T-helper 1 cell (primary cell): ENCODE measurements at regions not wholly inside any gene's neighbourhood (a gene's known extent, or its start where the extent isn't known, plus 50 kb on each side); places are given as distances from the start of the nearest gene placed in this dataset.

Experiments used
- DNase-seq, 5 donors: peaks; one replicate each; pipeline ENCODE4 v3.0.0-alpha.2; 2012 to 2020

- no peak for DNase-seq
Observed at GRCh38 chr13:58823701-58824100, 1192.2 kb downstream of the PCDH17 start.

GRCh38 chr13:58827904-58828303 is 1196.4 kb downstream of the PCDH17 start:
- no peak for DNase-seq

GRCh38 chr13:58830841-58831240 is 1199.3 kb downstream of the PCDH17 start:
- no peak for DNase-seq

DNA sequence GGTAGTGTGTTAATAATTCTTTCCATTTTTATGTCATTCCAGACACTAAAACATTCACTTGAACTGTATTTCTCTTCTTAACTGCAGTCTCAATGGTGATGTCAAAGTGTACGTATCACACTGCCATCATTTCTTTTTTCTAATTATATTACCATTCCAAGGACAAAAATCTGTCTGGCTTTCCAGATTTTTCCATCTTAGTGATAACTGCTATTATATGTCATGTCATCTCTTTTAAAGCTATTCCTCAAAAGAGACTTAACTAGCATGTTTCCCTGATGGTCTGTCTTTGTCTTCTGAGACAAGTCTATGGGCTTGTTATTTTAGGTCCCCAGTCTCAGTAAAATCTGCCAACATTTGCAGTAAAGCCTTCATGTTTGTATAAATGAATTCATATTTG is 1207.1 kb downstream of the PCDH17 start:
- no peak for DNase-seq

DNA sequence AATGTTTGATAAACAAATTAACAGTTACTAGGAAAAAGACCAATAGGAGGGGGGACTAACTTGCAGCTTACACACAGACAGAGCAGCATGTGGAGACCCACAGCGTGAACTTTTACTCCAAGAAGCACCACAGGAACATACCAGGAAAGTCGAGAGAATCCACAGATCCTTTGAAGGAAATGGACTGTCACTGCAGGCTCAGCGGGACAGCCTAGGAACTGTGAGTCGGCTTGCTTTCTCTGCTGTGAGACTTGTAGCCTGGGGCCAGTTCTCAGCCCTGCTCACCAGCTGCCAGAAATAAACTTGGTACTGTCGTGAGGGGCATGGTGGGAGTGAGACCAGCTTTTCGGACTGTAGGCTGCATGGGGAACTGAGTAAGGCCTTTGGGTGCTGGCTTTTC is 1211.5 kb downstream of the PCDH17 start:
- DNase-seq = no peak

GRCh38 chr13:58843567-58843966 is 1212.0 kb downstream of the PCDH17 start:
- no peak for DNase-seq

DNA sequence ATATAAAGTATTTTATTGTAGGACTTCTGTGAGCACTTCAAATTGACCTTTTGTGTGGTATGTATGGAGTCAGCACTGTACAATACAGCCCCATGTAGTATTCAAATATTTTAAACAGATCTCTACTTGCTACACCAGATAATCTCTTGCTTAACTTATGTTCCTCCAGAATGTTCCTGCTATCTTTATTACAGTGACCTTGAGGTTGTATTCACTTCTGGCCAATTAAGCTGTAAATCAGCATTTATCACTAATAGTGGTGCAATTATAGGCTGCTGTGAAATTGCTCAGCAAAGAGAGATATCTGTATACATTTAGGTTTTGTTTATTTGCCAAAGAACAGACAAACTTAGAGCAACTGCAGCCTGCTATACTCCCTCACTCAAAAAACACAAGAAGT is 1218.6 kb downstream of the PCDH17 start:
- DNase-seq = no peak

GRCh38 chr13:58852076-58852475 is 1220.5 kb downstream of the PCDH17 start:
- no peak for DNase-seq

DNA sequence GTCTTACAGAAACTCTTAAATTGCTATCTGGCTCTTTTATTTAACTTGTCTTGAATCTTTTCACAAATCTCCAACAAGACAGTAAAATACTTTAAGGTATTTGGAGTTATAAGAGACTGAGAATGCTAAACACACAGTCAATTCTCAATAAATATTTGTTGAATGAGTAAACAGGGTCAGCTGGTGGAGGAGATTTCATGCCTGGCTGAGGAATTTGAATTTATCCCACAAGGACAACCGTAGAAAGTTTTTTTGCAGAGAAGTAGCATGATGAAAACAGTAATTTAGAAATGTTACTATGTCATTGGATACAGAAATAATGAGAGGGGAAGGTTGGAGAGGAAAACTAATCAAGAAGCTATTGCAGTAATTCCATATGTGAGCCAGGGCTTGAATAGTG is 1223.7 kb downstream of the PCDH17 start:
- no peak for DNase-seq

GRCh38 chr13:58858870-58859371 is 1227.4 kb downstream of the PCDH17 start:
- no peak for DNase-seq

GRCh38 chr13:58865286-58865685 is 1233.7 kb downstream of the PCDH17 start:
- no peak for DNase-seq

GRCh38 chr13:58869566-58869965 is 1238.0 kb downstream of the PCDH17 start:
- DNase-seq = no peak

- DNase-seq = no peak
Observed at GRCh38 chr13:58876473-58876872, 1244.9 kb downstream of the PCDH17 start.

DNA sequence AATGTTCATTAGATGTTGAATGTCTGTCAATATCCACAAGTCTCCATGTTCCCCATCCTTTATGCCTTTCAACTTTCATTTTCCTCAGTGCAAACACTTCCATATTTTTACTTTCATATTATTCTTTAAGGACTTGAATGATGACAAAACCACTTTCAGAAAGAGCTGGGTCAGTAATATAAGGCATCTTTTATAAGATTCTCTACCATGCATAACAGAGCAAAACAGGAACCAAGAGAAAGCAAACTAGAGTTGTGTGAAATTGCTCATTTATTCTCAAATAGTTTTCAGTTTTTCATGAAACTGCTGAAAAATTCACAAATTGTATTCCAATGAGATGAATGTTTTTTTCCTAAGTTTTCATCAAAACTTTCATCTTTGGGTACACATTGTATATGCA is 1247.6 kb downstream of the PCDH17 start:
- no peak for DNase-seq

GRCh38 chr13:58882516-58882915 is 1251.0 kb downstream of the PCDH17 start:
- DNase-seq = no peak

- no peak for DNase-seq
Observed at GRCh38 chr13:58883405-58883804, 1251.9 kb downstream of the PCDH17 start.

- no peak for DNase-seq
Observed at GRCh38 chr13:58884353-58885209, 1253.0 kb downstream of the PCDH17 start.

GRCh38 chr13:58889474-58889873 is 1257.9 kb downstream of the PCDH17 start:
- no peak for DNase-seq

DNA sequence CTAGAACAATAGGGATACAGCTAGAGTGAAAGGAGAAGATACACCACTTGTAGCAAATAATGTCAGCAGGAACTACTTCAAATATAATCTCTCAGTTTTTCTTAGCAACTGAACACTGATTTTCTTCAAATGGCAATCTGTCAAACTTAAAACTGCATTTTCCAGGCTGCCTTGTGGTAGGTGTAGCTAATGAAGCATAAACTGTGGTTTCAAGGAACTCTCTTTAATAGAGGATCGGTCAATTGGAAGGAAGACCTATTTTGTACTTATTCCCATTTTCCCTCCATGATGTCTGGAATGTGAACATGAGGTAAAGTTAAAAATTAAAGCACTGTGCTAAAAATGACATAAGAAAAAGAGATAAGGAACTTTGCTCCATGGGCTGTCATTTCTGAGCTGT is 1261.9 kb downstream of the PCDH17 start:
- DNase-seq = no peak

DNA sequence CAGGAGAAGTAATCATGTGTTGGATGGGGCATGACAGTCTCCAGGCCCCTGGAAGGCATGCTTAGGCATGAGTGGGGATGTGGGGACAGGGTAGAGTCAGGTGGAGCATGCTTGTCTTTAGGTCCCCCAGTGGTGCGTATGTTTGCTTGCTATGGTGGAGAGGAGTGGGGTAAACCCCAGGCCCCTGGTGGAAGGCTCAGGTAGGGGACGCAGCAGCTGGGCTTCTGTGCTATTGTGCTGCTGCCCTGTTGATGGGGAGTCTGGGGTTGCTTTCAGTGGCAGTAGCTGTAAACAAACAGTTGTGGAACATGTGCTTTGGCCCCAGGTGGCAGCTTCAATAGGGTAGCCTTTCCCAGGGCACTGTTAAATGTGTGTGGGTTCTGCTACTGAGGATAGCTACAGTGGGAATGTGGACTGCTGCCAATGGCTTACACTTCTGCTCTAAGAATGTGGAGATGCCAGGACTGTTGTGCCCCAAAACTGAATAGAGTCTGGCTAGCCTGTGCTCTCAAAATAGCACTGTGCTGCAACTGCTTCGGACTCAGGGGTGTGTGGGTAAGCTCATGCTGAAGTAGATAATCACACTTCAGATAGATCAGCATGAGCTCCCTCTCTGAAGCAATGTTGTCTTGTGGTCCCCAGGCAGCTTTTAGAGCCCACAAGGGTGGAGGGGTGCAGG is 1257.3 kb downstream of the DIAPH3 start:
- DNase-seq = no peak

GRCh38 chr13:58907347-58907746 is 1256.4 kb downstream of the DIAPH3 start:
- no peak for DNase-seq

- no peak for DNase-seq
Observed at GRCh38 chr13:58908019-58908679, 1255.6 kb downstream of the DIAPH3 start.

GRCh38 chr13:58919551-58919950 is 1244.2 kb downstream of the DIAPH3 start:
- DNase-seq = no peak

DNA sequence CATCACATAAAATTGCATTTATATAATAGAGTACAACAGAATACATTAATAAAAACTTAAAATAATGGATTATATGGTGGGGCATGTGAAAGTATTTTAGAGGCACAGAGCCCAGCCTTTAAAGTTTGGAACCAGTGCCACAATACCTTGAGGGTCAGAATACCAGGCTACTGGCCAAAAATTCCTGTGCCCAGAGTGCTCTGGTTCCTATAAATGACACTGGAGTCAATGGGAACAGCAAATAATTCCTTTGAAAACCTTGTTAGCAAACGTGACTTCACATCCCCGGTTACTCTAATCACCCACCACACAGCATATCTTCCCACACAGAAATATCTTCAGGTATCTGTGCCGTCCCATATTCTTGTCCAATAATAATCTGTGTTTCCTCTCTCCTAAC is 1242.6 kb downstream of the DIAPH3 start:
- DNase-seq = no peak
